ENCODE measurements at regions not wholly inside any gene's neighbourhood (a gene's known extent, or its start where the extent isn't known, plus 50 kb on each side); places are given as distances from the start of the nearest gene placed in this dataset.

- no peak for DNase-seq
These were observed 220.8 kb upstream of the NFE2L3 start for GRCh38 chr7:25931156-25931555.

DNA sequence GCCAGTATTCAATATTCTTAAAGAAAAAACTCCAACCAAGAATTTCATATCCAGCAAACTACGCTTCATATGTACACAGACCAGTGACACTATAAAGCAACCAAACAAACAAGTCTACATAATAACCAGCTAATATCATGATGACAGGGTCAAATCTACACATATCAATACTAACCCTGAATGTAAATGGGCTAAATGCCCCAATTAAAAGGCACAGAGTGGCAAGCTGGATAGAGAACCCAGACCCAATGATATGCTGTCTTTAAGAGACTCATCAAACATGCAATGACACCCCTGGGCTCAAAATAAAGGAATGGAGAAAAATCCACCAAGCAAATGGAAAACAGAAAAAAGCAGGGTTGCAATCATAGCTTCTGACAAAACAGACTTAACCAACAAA, 218.1 kb upstream of the NFE2L3 start:
- no peak for DNase-seq

DNA sequence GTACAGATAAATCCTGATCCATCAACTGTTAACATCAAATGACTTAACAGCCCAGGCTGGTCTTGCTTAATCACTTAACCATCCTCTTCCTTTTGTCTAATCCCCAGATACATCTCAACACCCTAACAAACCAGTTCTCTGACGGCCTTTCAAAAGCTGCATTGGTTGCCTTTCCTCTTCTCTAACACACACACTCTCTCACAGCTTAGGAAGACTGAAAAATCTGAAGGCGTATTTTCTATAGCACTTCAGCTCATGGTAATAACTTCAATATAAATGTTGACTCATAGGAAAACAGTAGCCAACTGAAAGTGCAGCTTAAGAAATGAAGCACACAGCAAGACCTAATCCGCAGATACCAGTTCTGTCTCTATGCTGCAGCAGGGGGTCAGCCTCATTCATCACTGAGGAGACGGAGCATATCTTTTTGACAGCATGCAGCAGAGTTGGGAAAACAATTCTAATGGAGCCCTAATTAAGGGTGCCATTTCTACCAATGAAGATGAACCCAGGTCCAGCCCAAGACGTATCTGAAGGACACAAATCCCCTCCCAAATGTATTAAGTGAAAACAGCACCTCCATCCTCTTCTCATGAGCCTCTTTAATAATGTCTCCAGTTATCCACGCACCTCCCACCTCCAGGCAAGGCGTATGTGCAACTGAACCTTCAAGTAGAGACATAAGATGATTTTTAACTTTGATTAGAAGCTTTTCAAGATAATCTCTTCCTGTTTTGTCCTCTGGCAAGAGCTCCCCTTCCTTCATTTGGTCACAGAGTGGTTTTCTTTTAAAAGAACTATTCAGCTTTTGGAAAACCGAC, 211.7 kb upstream of the NFE2L3 start:
- no peak for DNase-seq

DNA sequence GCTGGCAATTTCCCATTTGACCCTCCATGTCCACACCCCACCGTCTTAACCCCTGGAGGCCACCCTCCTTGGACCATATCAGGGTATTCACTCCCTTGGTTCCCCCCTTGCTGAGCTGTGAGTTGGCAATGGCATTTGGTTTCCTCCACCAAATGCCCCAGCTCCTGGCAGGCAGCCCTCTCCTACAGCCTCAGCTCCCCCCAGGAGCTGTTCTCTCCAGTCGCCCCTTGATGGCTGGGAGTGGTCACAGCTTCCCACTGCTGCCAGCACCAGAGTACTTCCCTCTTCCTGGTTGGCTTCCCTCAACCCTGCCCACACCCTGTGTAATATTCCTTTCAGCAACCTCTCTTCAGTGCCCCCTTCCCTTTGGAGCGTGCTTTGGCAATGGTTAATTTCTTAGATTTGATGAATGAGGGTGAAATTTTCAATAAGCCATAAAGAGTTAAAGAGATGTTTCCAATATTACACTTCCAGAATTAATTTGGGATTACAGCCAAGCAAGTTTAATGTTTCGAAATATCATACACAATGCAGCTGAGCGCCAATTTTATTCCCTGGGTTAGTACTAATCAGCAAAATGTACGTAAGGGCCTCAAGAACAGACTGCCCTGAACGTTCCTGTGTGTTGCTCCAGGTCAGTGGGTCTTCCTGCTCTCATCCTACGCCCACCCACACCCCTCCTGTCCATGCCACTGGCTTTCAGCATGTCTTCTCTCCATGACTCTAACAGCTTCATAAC, 207.1 kb upstream of the NFE2L3 start:
- no peak for DNase-seq

- no peak for DNase-seq
These were observed 206.4 kb upstream of the NFE2L3 start for GRCh38 chr7:25945608-25946007.

- DNase-seq = no peak
These were observed 205.8 kb upstream of the NFE2L3 start for GRCh38 chr7:25946181-25946580.

DNA sequence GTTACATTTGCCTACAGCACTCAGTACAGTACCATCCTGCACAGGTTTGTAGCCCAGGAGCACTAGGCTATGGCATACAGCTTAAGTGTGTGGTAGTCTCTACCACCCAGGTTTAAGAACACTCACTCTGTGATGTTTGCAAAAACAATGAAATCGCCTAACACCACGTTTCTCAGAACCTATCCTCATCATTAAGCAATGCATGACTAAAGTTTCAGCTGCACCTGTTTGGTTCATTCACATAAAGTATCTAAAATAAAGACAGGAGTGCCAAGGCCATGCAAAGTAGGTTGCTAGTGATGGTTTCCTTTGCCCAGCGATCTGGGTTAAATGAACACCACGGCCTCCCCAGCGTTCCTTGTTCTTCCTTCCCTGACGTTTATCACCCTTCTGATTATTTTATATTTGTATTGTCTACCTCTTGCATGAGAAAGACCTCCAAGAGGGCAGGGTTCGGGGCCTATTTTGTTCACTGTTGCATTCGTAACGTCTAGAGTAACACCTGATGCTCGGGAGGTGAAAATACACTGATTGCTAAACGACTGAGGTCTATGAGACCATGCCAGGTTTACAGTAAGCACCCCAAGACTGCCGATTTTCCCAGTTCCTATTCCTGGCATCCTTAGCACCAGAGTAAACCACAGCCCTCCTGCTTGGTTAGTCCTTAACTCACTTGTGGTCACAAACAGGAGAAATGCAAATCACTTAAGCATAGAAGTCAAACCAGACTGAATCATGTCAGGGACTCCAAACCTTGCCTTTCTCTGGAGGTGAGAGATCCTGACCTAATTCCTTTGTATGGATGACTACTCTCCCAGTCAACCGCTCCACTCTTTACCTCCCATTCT, 204.1 kb upstream of the NFE2L3 start:
- no peak for DNase-seq

GRCh38 chr7:25949736-25950487, 202.1 kb upstream of the NFE2L3 start:
- no peak for DNase-seq

- DNase-seq = peak in 38 of 56 donors; percentile 2 to 88 (median 32)
These were observed 201.2 kb upstream of the NFE2L3 start for GRCh38 chr7:25950488-25951413.

DNA sequence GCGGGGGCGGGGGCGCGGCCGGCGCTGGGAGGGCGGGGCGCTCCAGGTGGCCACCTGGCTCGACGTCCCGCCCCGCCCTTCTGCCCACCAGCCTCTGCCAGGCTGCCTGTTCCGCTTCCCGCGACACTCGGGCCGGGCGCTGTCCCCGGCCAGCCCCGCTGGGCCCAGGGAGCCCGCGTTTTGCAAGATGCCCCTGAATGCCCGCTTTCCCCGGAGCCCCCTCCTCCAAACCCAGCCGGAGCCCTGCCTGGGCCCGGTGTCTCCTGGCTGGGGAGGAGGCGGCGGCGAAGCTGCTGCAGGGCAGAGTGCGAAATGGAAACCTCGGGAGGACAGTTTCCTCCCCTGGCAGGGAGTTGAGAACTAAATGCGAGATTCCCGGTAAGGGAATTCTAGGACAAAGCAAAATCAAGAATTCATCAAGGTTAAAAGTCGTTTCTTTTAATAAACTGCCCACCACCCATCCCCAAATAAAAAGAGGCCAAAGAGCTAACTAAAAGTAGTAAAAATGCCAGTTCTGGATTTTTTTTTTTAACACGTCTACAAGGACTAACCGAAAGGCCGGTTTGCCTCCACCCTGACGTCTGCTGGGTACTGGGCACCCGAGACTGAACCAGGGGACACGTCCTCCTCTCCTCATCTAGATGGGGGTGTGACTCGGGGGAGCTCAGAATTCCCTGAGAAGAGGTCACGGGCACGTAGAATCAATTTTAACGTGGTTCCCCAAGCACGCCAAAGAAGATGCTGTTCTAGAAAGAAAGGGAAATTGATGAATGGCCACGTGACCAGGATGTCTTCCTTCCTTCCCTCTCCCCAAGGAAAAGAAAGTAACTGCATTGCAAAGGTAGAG, 200.4 kb upstream of the NFE2L3 start:
- DNase-seq = peak in 4 of 56 donors; percentile 22 to 41 (median 31)

GRCh38 chr7:25952261-25953057, 199.5 kb upstream of the NFE2L3 start:
- DNase-seq = no peak

DNA sequence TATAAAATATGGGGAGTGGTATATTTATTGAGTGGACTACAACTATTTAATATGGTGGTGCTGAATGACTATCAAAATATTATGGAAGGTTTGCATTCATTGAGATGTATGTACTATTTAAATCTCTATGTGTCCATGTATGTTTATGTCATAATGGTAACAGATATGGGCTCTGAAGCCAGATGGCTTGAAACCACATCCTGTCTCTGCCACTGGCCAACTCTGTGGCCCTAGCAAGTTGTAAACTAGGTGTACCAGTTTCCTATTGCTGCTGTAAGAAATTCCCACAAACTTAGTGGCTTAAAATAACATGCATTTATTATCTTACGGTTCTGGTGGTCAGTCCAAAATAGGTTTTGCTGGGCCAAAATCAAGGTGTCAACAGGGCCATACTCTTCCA, 198.1 kb upstream of the NFE2L3 start:
- DNase-seq = no peak

DNA sequence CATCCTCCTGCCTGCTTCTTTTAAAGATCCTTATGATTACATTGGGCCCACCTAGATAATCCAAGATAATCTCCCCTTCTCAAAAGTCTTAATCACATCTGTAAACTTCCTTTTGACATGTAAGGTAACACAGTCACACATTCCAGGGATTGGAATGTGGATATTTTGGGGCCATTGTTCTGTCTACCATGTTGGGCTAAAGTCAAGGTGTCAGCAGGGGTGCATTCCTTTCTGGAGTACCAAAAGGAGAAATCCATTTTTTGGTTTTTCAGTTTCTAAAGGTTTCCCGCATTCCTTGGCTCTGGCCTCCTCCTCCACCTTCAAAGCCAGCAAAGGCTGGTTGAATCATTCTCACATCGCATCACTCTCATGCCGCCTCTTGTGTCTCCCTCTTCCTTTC, 197.6 kb upstream of the NFE2L3 start:
- no peak for DNase-seq

- no peak for DNase-seq
These were observed 192.7 kb upstream of the NFE2L3 start for GRCh38 chr7:25959168-25959734.

DNA sequence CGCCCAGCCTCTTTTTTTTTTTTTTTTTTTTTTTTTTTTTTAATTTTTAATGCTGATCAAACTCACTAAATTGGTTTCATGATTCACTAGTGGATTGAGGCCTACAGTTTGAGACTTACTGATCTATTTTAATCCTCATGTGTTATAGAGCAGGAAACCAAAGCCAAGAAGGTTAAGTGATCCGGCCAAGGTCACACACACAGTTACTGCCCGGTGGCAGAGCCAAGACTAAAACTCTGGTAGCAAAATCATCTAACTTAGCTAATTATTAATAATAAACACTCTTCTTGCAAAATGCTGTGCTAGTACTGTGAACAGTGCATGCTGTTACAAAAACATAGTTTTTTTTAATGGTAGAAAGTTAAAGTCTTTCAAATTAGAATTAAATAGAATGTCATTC, 188.3 kb upstream of the NFE2L3 start:
- no peak for DNase-seq

- DNase-seq = no peak
These were observed 187.5 kb upstream of the NFE2L3 start for GRCh38 chr7:25964483-25964991.

DNA sequence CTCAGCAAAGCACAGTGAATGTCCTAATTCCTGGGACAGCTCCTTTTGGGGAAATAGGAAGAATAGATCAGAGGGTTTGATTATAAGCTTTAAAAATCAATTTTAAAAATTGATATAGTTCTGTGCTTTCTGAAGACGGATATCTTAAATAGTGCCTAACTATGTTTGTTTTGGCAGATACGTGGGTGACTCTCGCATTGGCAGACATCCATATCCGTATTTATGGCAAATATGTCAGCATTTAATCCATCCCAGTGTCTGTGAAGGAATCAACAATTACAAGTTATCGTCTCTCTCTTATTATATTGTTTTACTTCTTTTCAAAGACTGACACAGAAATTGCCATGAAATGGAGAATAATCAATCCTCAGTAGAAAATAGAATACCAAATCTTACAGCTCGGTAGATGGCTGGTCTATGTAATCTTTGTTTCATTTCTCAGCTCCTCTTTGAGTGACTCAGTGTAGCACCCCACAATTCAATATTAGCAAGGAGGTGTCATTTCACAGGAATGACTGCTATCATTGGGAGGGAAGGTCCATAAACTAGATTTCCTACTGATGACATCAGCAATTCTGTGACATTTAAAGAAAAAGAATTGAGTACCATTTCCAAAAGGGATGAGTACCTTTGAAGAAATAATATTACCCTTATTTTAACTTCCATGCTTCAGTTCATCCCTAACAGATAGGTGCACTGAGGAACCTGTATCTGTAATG, 186.4 kb upstream of the NFE2L3 start:
- DNase-seq = no peak
